GM19467 (cell line): ENCODE measurements at regions not wholly inside any gene's neighbourhood (a gene's known extent, or its start where the extent isn't known, plus 50 kb on each side); places are given as distances from the start of the nearest gene placed in this dataset.

ENCODE experiments used
- ATAC-seq: cut with Tn5 transposase; IDR thresholded peaks from one replicate; pipeline ENCODE4 v1.9.1; 2021; ENCODE audit warnings: mild to moderate bottlenecking, moderate library complexity; ENCODE audit not compliant: unreplicated experiment

DNA sequence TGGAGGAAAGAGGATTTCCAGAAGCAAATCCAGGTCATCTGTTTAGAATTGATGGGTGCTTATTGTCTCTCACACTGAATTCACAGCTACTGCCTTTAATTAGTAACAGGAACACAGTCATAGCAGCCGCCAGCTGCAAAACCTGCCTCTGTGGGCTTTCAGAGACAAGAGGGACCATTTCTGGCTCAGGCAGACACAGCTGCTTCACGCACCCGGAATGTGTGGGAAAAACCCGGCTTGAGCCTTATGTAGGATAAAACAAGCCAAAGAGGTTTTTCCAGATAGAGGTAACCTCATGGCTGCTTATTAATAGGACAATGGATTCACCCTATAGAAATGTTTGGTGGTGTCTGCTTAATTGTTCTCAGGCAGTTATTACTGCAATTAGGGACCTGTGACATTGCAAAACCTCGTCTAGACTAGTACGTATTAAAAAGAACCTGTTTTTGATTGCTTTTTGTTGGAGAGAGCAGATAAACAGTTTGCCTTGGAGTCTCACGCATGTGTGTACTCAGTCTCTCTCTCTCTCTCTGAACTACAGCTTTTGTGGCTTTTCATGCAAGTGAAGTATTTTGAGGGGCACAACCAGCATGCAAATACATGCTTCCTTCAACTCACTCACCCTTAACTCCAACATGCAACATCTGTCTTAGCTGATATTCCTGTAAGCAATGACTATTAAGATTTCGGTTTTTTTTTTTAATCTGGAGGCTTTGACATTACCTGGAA is 302.7 kb downstream of the PLK2 start:
- ATAC-seq = no peak

- ATAC-seq = no peak
These were observed 303.5 kb downstream of the PLK2 start for GRCh38 chr5:58156361-58156760.

- no peak for ATAC-seq
These were observed 306.6 kb downstream of the PLK2 start for GRCh38 chr5:58153255-58153654.

DNA sequence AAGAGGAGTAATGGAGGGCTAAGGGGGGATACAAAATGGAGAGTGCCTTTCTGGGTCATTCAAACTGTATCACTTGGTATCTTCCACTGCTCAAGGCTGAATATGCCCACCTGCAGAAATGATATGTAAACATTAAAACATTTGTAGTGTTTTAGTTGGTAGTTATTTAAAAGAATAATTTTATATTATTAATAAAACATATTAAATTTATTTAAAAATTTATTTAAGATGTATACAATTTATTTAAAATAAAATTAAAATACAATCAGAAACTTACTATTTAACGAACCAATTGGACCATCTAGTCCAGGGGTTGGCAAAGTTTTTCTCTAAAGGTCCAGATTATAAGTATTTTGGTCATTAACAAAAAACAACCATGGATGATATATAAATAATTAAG is 308.5 kb downstream of the PLK2 start:
- no peak for ATAC-seq

- no peak for ATAC-seq
These were observed 309.0 kb downstream of the PLK2 start for GRCh38 chr5:58150926-58151325.

GRCh38 chr5:58149746-58150145 is 310.1 kb downstream of the PLK2 start:
- ATAC-seq = no peak

- no peak for ATAC-seq
These were observed 310.5 kb downstream of the PLK2 start for GRCh38 chr5:58149345-58149744.

GRCh38 chr5:58148254-58148775 is 311.6 kb downstream of the PLK2 start:
- ATAC-seq = no peak

DNA sequence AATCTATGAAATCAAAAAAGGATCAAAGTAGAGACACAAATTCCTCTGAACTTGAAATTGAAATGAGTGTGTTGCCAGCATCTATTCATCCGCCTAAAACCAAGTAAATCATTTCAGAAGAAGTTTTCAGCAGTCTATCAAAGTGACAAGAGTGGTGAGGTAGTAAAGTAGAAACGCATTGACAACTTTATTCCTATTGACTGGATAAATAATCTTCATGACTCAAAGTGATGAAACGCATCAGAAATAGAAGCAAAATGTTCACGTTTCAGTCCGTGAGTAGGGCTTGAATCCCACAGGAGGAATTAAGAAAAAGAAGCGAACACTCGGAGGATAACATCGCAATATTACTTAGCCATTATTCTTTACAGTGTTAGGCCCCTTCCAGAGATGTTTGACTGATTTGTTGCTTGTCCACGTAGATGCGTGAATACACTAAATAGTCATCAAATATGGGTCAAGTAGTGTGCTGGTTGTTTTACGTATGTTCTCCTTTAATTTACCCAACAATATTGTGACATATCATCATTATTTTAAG is 314.4 kb downstream of the PLK2 start:
- ATAC-seq = no peak

GRCh38 chr5:58143727-58144126 is 316.2 kb downstream of the PLK2 start:
- ATAC-seq = no peak

- no peak for ATAC-seq
These were observed 316.7 kb downstream of the PLK2 start for GRCh38 chr5:58143181-58143580.

DNA sequence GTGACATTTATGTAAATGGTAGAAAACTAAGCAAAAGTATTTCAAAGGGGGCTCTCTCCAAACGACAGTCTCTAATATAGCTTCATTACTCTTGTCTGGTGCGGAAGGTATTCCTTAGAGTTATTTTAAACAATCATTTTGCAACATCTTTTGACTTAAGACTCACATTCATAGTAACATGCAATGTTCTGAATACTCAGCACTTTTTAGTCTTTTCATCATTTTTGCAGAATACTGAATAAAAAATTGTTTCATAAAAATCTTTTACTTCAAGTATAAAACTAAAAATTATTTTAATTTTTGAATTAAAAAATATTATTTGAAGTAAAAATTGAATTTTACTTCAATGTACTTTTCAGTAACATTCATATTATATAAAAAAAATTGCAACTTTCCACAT is 321.1 kb downstream of the PLK2 start:
- ATAC-seq = no peak

GRCh38 chr5:58136406-58136805 is 323.5 kb downstream of the PLK2 start:
- ATAC-seq = no peak

- ATAC-seq = no peak
These were observed 324.1 kb downstream of the PLK2 start for GRCh38 chr5:58135571-58136335.

- ATAC-seq = no peak
These were observed 326.1 kb downstream of the PLK2 start for GRCh38 chr5:58133631-58134296.

GRCh38 chr5:58133216-58133615 is 326.7 kb downstream of the PLK2 start:
- ATAC-seq = no peak

DNA sequence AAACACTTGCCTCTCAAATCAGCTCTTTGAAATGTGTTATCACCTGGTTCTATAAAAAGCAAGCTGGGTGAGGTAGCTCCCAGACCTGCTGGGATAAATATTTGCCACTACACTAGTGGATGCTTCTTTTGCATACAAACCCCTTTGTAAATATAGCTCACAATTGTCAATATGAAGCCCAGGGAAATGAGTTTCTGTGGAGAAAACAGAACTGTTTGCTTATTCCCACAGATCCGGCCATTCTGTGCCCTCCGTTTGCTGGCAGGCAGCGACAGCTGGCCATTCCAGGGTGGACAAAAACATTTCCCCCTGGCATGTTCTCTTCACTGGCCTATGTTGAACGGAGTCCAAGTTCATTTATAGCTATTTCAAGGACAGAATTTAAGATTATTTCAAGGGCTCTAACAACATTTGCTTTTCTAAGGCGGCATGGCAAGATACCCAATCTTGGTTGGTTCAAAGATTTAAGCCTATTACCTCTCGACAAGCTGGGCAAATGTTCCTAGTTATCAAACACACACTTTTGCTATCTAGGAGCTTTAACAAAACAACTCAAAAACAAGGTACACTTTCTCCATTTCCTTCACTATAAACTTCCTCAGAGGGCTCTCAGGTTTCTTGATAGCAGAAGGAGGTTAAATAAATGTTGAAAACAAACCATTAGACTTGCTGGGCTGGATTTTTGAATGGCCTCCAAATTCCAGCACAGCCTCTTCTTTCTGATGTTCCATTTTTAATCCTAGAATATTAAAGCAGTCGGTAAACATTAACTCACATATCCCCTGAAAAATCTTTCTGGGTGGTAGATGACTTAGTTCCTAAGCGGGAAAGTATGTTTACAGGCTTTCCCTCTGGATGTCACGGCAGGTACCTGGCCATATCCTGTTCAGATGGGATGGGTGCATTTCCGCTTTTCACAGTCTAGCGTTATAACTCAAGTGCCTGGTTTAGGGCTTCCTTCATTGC is 332.3 kb downstream of the PLK2 start:
- no peak for ATAC-seq

DNA sequence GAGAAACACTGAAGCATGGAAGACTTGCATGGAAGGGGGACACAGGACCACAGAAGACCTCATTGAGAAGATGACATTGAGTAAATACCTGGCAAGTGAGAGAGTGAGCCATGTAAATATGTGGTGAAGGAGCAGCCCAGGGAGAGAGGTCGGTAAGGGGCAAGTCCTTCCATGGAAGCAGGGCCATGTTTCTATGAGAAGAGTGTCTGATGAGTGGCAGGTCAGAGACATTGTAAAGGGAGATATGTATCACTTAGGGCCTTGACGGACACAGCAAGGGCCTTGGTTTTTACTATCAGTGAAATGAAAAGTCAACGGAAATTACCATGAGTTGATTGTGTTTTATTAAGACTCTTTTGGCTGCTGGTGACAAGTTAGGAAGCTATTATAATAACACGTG is 336.4 kb downstream of the PLK2 start:
- no peak for ATAC-seq

GRCh38 chr5:58122848-58123392 is 337.0 kb downstream of the PLK2 start:
- ATAC-seq = no peak

- ATAC-seq = no peak
These were observed 337.7 kb downstream of the PLK2 start for GRCh38 chr5:58122157-58122556.
